BE2C (cell line): ENCODE measurements at regions not wholly inside any gene's neighbourhood (a gene's known extent, or its start where the extent isn't known, plus 50 kb on each side); places are given as distances from the start of the nearest gene placed in this dataset.

Experiments used
- DNase-seq: peaks from one replicate; pipeline ENCODE4 v3.0.0-alpha.2; 2020
- H3K27me3 ChIP-seq: fragments of 250-450 bp; sonication (Bioruptor Pico); 2 replicates; pipeline ENCODE4 v1.5.1; 2020; ENCODE audit warnings: mild to moderate bottlenecking
- H3K36me3 ChIP-seq: fragments of 250-450 bp; sonication (Bioruptor Pico); 2 replicates; pipeline ENCODE4 v1.5.1; 2020; ENCODE audit warnings: mild to moderate bottlenecking
- H3K4me1 ChIP-seq: fragments of 250-450 bp; sonication (Bioruptor Pico); 2 replicates; pipeline ENCODE4 v1.5.1; 2020
- H3K4me3 ChIP-seq: 2 replicates; pipeline ENCODE4 v1.5.1; 2011; ENCODE audit warnings: low read depth, low read length
- H3K9me3 ChIP-seq: fragments of 250-450 bp; sonication (Bioruptor Pico); 2 replicates; pipeline ENCODE4 v1.5.1; 2020
- CTCF ChIP-seq: IDR thresholded peaks from 2 replicates; pipeline ENCODE4 v1.5.1; 2012; ENCODE audit warnings: mild to moderate bottlenecking, low read depth, low read length

- H3K4me1 ChIP-seq = no peaks in the 10 kb centered on the region
- no peak for TF ChIP-seq CTCF
- H3K36me3 ChIP-seq = no peaks in the 10 kb centered on the region
- no peaks in the 10 kb centered on the region for H3K9me3 ChIP-seq
- DNase-seq = no peak
- H3K27me3 ChIP-seq = no peaks in the 10 kb centered on the region
- no peak overlapping the region for H3K4me3 ChIP-seq
Measured at GRCh38 chr7:155219947-155220769, 77.5 kb upstream of the INSIG1 start.

- TF ChIP-seq CTCF = no peak
- Histone ChIP-seq H3K4me1 (no peaks in the 10 kb centered on the region), H3K4me3 (no peak overlapping the region), H3K27me3 (no peaks in the 10 kb centered on the region), H3K9me3 (no peaks in the 10 kb centered on the region), H3K36me3 (no peaks in the 10 kb centered on the region)
- no peak for DNase-seq
Measured at GRCh38 chr7:155220903-155221302, 76.8 kb upstream of the INSIG1 start.

GRCh38 chr7:155221547-155221946 lies 76.1 kb upstream of the INSIG1 start:
- TF ChIP-seq CTCF = no peak
- H3K4me1 ChIP-seq = no peaks in the 10 kb centered on the region
- DNase-seq = no peak
- no peaks in the 10 kb centered on the region for H3K27me3 ChIP-seq
- H3K36me3 ChIP-seq = no peaks in the 10 kb centered on the region
- H3K4me3 ChIP-seq = no peak overlapping the region
- no peaks in the 10 kb centered on the region for H3K9me3 ChIP-seq

GRCh38 chr7:155222061-155222460 lies 75.6 kb upstream of the INSIG1 start:
- Histone ChIP-seq H3K36me3 (no peaks in the 10 kb centered on the region), H3K4me3 (no peak overlapping the region), H3K4me1 (peaks cover 4% of the 10 kb centered on the region; the same call in 1 of the 2 replicates), H3K27me3 (no peaks in the 10 kb centered on the region), H3K9me3 (no peaks in the 10 kb centered on the region)
- no peak for DNase-seq
- no peak for TF ChIP-seq CTCF

- Histone ChIP-seq H3K4me3 (no peak overlapping the region), H3K9me3 (no peaks in the 10 kb centered on the region), H3K4me1 (peaks cover 4% of the 10 kb centered on the region; the same call in 1 of the 2 replicates), H3K27me3 (no peaks in the 10 kb centered on the region), H3K36me3 (no peaks in the 10 kb centered on the region)
- no peak for DNase-seq
- no peak for TF ChIP-seq CTCF
Measured at GRCh38 chr7:155222573-155222972, 75.1 kb upstream of the INSIG1 start.

GRCh38 chr7:155223021-155223420 lies 74.7 kb upstream of the INSIG1 start:
- Histone ChIP-seq H3K27me3 (no peaks in the 10 kb centered on the region), H3K4me3 (no peak overlapping the region), H3K9me3 (no peaks in the 10 kb centered on the region), H3K4me1 (peaks cover 4% of the 10 kb centered on the region; the same call in 1 of the 2 replicates), H3K36me3 (no peaks in the 10 kb centered on the region)
- TF ChIP-seq CTCF = no peak
- DNase-seq = no peak
